Testis (tissue), 2 donors: ENCODE measurements at regions not wholly inside any gene's neighbourhood (a gene's known extent, or its start where the extent isn't known, plus 50 kb on each side); places are given as distances from the start of the nearest gene placed in this dataset.

Experiments
- POLR2A ChIP-seq: fragments of 450-650 bp; IDR thresholded peaks from one replicate; pipeline ENCODE4 v1.6.1; 2017; ENCODE audit warnings: antibody characterized with exemption, mild to moderate bottlenecking, moderate library complexity
- TF ChIP-seq, protein P1 (sequence below), 3 experiments: fragments of 450-650 bp in 2 of 3; fragments of 200-600 bp in 1 of 3; sonication (generic) in 1 of 3; IDR thresholded peaks; one replicate each; pipeline ENCODE4 v1.5.1; 2016 to 2019; ENCODE audit warnings: antibody characterized with exemption in 3 of 3, mild to moderate bottlenecking in 2 of 3, moderate library complexity in 1 of 3

DNA sequence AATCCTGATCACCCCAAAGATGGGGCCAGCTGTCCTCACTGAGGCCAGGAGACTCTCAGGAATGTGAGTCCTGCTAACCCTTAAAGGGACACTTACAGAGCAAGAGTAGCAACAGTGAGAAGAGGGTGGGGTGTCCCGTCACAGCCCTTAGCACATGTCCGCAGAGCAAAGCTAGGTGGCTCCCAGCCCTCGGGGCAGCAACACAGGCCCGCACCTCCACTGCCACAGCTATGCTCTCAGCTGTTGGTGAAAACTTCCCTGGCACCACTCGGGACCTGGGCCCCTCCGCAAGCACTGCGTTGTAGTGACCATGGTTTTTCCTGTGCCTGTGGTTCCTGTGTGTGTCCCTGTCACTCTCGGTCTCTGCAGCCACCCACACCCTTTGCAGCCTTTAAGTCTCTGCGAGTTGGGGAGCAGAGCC, 76.4 kb upstream of the UXS1 start:
- TF ChIP-seq, protein P1, sequence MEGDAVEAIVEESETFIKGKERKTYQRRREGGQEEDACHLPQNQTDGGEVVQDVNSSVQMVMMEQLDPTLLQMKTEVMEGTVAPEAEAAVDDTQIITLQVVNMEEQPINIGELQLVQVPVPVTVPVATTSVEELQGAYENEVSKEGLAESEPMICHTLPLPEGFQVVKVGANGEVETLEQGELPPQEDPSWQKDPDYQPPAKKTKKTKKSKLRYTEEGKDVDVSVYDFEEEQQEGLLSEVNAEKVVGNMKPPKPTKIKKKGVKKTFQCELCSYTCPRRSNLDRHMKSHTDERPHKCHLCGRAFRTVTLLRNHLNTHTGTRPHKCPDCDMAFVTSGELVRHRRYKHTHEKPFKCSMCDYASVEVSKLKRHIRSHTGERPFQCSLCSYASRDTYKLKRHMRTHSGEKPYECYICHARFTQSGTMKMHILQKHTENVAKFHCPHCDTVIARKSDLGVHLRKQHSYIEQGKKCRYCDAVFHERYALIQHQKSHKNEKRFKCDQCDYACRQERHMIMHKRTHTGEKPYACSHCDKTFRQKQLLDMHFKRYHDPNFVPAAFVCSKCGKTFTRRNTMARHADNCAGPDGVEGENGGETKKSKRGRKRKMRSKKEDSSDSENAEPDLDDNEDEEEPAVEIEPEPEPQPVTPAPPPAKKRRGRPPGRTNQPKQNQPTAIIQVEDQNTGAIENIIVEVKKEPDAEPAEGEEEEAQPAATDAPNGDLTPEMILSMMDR (IDR thresholded peaks at IDR 0.05) = no peak
- no peak for TF ChIP-seq POLR2A
